ENCODE measurements at regions not wholly inside any gene's neighbourhood (a gene's known extent, or its start where the extent isn't known, plus 50 kb on each side); places are given as distances from the start of the nearest gene placed in this dataset.
A peak's percentile ranks its signal among the peaks of the same experiment; 100 is the strongest.

DNA sequence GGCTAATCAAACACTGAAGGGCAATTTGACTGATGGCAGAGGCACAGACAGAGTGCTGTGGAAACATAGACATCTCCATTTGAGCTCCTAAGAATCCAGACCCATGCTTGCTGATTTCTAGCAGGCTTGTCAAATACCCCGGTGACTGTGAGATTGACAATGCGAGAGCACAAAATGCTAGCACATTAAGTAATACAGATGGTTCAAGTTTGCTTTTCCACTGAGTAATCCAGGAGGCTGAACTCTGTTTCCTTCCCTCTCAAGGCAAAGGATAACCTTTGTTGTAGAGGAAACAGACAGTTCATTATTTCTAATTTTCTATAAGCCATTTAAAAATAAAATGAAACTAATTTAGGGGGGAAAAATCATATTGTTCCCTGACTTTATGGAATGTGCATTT lies 256.5 kb upstream of the CRY1 start:
- in situ Hi-C loops (cut with MboI; ENCODE audit: low sequenced_read_pairs in 4 of 4) = no loop called here

DNA sequence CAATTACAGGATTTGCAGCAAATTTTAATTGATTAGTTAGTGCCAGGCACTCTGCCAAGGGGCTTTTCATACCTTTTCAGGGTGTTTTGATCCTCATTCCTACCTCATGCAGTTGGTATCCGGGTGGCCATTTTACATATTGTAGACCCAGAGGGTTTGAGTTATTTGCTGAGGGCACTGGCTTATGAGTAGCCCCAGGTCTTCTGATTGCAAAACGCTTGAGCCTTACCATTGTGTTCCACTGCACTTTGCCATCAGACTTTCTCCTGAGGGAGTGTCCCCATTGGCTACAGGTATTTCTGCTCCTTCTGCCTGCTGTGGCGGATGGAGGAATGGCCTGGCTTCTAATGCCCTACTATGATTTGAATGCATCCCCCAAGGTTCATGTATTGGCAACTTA lies 257.8 kb upstream of the CRY1 start:
- no peaks in the 10 kb centered on the region for H3K4me1 ChIP-seq
- intact Hi-C loops (cut with DNase I; ENCODE audit: low total_unique reads) = no loop called here
- no peak overlapping the region for H3K4me3 ChIP-seq
- H3K9me3 ChIP-seq = no peaks in the 10 kb centered on the region
- H3K27ac ChIP-seq = no peak overlapping the region
- DNase-seq (no peak), ATAC-seq (no peak)
- H3K27me3 ChIP-seq = no peaks in the 10 kb centered on the region
- in situ Hi-C loops (cut with MboI; ENCODE audit: low sequenced_read_pairs in 4 of 4) = no loop called here
- H3K36me3 ChIP-seq = no peaks in the 10 kb centered on the region
- TF ChIP-seq POLR2A (IDR thresholded peaks at IDR 0.05) = no peak

More for the DNA sequence above, 256.5 kb upstream of the CRY1 start:
- ATAC-seq = no peak
- H3K4me1 ChIP-seq = no peaks in the 10 kb centered on the region
- no peak for TF ChIP-seq POLR2A (IDR thresholded peaks at IDR 0.05)
- TF ChIP-seq, protein P1, sequence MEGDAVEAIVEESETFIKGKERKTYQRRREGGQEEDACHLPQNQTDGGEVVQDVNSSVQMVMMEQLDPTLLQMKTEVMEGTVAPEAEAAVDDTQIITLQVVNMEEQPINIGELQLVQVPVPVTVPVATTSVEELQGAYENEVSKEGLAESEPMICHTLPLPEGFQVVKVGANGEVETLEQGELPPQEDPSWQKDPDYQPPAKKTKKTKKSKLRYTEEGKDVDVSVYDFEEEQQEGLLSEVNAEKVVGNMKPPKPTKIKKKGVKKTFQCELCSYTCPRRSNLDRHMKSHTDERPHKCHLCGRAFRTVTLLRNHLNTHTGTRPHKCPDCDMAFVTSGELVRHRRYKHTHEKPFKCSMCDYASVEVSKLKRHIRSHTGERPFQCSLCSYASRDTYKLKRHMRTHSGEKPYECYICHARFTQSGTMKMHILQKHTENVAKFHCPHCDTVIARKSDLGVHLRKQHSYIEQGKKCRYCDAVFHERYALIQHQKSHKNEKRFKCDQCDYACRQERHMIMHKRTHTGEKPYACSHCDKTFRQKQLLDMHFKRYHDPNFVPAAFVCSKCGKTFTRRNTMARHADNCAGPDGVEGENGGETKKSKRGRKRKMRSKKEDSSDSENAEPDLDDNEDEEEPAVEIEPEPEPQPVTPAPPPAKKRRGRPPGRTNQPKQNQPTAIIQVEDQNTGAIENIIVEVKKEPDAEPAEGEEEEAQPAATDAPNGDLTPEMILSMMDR (IDR thresholded peaks at IDR 0.05 in 4 of 5, conservative IDR thresholded peaks at IDR 0.05 in 1 of 5) = no peak
- H3K9me3 ChIP-seq = no peaks in the 10 kb centered on the region
- intact Hi-C loops (cut with DNase I; ENCODE audit: low total_unique reads) = no loop called here
- no peaks in the 10 kb centered on the region for H3K36me3 ChIP-seq
- no peak for DNase-seq
- H3K4me3 ChIP-seq = no peak overlapping the region
- no peaks in the 10 kb centered on the region for H3K27me3 ChIP-seq
- H3K27ac ChIP-seq = no peak overlapping the region

DNA sequence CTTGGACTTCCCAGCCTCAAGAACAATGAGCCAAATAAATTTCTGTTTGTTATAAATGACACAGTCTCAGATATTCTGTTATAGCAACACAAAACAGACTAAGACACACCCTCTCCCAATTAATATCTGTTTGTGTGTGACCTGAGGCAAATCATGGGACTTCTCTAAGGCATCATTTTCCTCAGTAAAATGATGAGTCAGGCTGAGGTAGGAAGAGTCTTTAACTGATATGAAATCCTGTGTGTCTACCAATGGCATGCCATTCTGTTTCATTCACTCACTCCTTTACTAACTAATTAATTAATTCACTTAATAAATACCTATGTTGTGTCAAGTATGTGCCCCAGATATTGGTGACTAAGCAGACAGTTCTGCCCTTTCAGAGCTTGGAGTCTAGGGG lies 258.4 kb upstream of the CRY1 start:
- no peak overlapping the region for H3K27ac ChIP-seq
- H3K4me1 ChIP-seq = no peaks in the 10 kb centered on the region
- ATAC-seq (no peak), DNase-seq (no peak)
- intact Hi-C loops (cut with DNase I; ENCODE audit: low total_unique reads) = no loop called here
- TF ChIP-seq, protein P1 (IDR thresholded peaks at IDR 0.05 in 4 of 5, conservative IDR thresholded peaks at IDR 0.05 in 1 of 5) = no peak
- TF ChIP-seq POLR2A (IDR thresholded peaks at IDR 0.05) = no peak
- in situ Hi-C loops (cut with MboI; ENCODE audit: low sequenced_read_pairs in 4 of 4) = no loop called here
- H3K27me3 ChIP-seq = no peaks in the 10 kb centered on the region
- H3K36me3 ChIP-seq = no peaks in the 10 kb centered on the region
- H3K9me3 ChIP-seq = no peaks in the 10 kb centered on the region
- no peak overlapping the region for H3K4me3 ChIP-seq

DNA sequence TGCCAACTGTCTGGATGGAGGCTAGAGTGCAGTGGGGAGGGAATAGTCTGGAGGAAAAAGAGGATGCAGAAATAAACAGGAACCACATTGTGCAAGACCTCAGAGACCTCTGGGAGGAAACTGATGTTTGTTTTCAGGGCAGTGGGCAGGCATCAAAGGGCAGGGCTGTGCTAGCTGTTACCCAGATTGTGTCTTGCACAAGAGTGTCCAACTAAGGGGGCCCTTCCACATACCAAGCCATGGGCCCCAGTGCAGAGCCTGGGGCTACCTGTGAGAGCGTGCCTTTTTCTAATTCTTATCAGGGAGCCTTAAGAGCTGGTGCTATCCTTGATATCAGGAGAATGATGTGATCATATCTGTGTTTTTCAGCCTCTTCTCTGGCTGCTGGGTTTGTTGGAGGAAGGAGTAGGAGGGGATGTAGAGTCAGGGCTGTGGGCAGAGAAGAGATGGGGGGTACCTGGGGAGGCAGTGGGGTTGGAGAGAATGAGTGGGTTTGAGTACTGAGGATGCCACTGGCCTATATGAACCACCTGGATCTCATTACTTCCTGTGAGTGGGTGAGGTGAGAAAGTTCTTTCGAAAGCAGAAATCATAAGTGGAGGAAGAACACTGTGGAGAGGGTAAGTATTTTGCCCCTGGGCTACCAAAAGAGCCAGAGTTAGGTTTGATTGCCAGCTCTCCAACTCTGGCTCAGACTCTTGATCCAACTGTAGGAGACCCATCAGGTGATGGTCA lies 259.2 kb upstream of the CRY1 start:
- Histone ChIP-seq H3K4me1 (no peaks in the 10 kb centered on the region), H3K27ac (no peak overlapping the region), H3K4me3 (no peak overlapping the region), H3K36me3 (no peaks in the 10 kb centered on the region), H3K27me3 (no peaks in the 10 kb centered on the region), H3K9me3 (no peaks in the 10 kb centered on the region)
- ATAC-seq (peak in 1 of 2 donors; percentile 8), DNase-seq (no peak)
- in situ Hi-C loops (cut with MboI; ENCODE audit: low sequenced_read_pairs in 4 of 4) = no loop called here
- intact Hi-C loops (cut with DNase I; ENCODE audit: low total_unique reads) = no loop called here
- no peak for TF ChIP-seq POLR2A (IDR thresholded peaks at IDR 0.05)
- TF ChIP-seq, protein P1 (IDR thresholded peaks at IDR 0.05 in 4 of 5, conservative IDR thresholded peaks at IDR 0.05 in 1 of 5) = no peak

DNA sequence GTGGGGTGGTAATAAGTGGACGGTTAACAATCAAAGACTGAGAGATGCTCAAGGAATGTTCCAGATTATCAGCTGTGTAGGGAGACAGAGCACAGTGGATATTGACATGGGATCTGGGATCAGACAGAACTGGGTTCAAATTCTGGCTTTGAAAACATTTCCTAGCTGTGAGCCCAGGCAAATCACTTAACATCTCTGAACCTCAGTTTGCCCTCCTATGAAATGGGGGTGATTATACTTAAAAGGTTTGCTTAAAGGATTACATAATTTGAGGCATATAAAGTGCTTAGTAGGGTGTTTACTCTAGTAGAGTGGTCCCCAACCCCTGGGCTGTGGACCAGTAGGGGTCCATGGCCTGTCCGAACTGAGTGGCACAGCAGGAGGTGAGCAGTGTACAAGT lies 260.0 kb upstream of the CRY1 start:
- Histone ChIP-seq H3K4me1 (no peaks in the 10 kb centered on the region), H3K9me3 (no peaks in the 10 kb centered on the region), H3K36me3 (no peaks in the 10 kb centered on the region), H3K27me3 (no peaks in the 10 kb centered on the region), H3K27ac (no peak overlapping the region), H3K4me3 (no peak overlapping the region)
- in situ Hi-C loops (cut with MboI; ENCODE audit: low sequenced_read_pairs in 4 of 4) (no loop called here), intact Hi-C loops (cut with DNase I; ENCODE audit: low total_unique reads) (no loop called here)
- no peak for DNase-seq
- ATAC-seq = no peak
- TF ChIP-seq POLR2A (IDR thresholded peaks at IDR 0.05) = no peak
- TF ChIP-seq, protein P1 (IDR thresholded peaks at IDR 0.05 in 4 of 5, conservative IDR thresholded peaks at IDR 0.05 in 1 of 5) = no peak

Data from gastrocnemius medialis (tissue), 4 donors.